PFSK-1 (cell line): ENCODE measurements at regions not wholly inside any gene's neighbourhood (a gene's known extent, or its start where the extent isn't known, plus 50 kb on each side); places are given as distances from the start of the nearest gene placed in this dataset.

Experiments
- FOXP2 ChIP-seq: optimal IDR thresholded peaks from 2 replicates; pipeline ENCODE3; 2011; ENCODE audit warnings: borderline replicate concordance, control low read depth, inconsistent platforms; ENCODE audit not compliant: insufficient read depth; ENCODE audit errors: extremely low read length, extremely low read depth
- POLR2AphosphoS5 ChIP-seq: IDR thresholded peaks from 2 replicates; pipeline ENCODE4 v1.6.1; 2012; ENCODE audit warnings: low read depth, mild to moderate bottlenecking, control low read depth, low read length, moderate library complexity
- REST ChIP-seq, 2 experiments: IDR thresholded peaks; 2 replicates each; pipeline versions ENCODE4 v1.6.1 to v1.8.0; 2011 to 2012; ENCODE audit warnings: low read depth in 2 of 2, low read length in 2 of 2, control low read depth in 1 of 2, inconsistent platforms in 1 of 2, mild to moderate bottlenecking in 1 of 2, moderate library complexity in 1 of 2; ENCODE audit not compliant: insufficient read depth in 1 of 2
- SIN3A ChIP-seq: IDR thresholded peaks from 2 replicates; pipeline ENCODE4 v1.6.1; 2012; ENCODE audit warnings: mild to moderate bottlenecking, low read length, moderate library complexity, borderline replicate concordance; ENCODE audit not compliant: insufficient read depth
- TAF1 ChIP-seq: IDR thresholded peaks from 2 replicates; pipeline ENCODE4 v1.6.1; 2012; ENCODE audit warnings: low read length, control low read depth, borderline replicate concordance; ENCODE audit not compliant: insufficient read depth

DNA sequence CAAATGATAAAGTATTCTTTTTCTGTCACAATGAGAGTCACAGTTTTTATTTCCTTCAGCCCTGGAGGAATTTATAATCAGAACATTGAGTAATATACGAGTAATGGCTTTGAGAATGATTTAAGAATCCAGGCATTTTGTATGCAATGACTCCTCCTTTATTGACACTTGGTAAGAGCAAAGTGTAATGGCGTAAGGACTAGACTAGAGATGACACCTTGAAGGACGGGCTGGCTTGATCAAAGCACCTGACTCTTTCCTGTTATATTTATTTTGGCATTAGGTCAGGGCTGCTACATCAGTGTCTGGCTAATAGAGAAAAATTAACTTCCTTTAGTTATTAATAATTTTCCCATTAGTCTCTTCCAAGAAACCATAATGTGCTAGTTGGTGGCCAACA, 482.4 kb upstream of the GCFC2 start:
- no peak for TF ChIP-seq REST (IDR thresholded peaks at IDR 0.05; ENCODE audit: insufficient read depth in 1 of 2, low read depth in 2 of 2, low read length in 2 of 2)
- no peak for TF ChIP-seq FOXP2
- TF ChIP-seq TAF1: no peak
- no peak for TF ChIP-seq POLR2AphosphoS5
- no peak for TF ChIP-seq SIN3A

DNA sequence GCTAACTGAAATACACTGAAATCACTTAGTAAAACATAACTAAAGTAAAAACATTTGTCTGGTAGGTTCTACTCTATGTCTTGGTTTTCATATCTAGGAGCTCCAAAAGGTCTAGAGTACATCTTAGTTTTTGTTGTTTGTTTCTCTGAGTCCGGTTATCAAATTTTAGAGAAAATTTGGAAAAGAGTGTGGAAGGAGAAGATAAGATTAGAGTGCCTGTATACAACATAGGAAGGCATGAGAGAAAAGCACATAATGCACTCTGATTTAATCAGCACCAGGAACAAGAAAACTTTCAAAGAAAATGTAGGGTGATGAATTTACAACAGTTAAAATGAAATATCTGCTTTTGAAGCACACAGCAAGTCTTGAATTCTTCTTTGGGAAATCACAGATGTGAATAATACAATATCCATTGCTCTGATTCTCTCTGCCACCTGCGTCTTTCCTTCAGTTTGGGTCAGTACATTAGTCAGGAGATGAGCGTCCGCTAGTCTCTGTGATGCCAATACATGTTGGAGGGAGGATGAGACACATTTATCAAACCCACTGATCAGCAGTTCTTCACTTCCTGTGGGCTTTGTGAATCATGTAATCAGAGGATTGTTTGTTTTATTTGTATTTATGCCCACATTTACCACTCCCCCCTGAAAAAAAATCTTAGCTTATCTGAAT, 477.8 kb upstream of the GCFC2 start:
- TF ChIP-seq POLR2AphosphoS5 (no peak), REST (IDR thresholded peaks at IDR 0.05; ENCODE audit: insufficient read depth in 1 of 2, low read depth in 2 of 2, low read length in 2 of 2) (no peak), SIN3A (no peak), TAF1 (no peak)

- TF ChIP-seq TAF1 (no peak), SIN3A (no peak), POLR2AphosphoS5 (no peak), REST (IDR thresholded peaks at IDR 0.05; ENCODE audit: insufficient read depth in 1 of 2, low read depth in 2 of 2, low read length in 2 of 2) (no peak), FOXP2 (no peak)
Observed at GRCh38 chr2:76187415-76187814, 476.7 kb upstream of the GCFC2 start.

DNA sequence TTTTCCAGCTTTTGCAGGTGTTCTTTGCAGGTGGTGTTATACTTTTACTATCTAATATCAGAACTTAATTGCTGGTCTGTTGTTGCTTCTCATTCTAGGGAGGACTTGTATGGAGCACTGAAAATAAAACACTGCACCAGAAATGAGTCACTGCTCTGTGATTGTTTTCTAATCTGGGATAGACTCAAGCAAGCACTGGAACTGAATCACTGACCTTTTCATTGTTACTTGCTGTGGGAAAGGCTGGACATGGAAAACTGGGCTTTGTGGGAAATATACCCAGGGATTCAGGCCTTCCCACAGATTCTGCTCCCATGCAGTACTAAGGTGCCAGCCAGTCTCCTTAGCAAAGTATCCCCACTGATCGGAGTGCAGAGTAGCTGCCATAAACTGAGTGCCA, 470.0 kb upstream of the GCFC2 start:
- TF ChIP-seq FOXP2: no peak
- TF ChIP-seq SIN3A: no peak
- TF ChIP-seq TAF1: no peak
- TF ChIP-seq REST (IDR thresholded peaks at IDR 0.05; ENCODE audit: insufficient read depth in 1 of 2, low read depth in 2 of 2, low read length in 2 of 2): no peak
- TF ChIP-seq POLR2AphosphoS5: no peak

DNA sequence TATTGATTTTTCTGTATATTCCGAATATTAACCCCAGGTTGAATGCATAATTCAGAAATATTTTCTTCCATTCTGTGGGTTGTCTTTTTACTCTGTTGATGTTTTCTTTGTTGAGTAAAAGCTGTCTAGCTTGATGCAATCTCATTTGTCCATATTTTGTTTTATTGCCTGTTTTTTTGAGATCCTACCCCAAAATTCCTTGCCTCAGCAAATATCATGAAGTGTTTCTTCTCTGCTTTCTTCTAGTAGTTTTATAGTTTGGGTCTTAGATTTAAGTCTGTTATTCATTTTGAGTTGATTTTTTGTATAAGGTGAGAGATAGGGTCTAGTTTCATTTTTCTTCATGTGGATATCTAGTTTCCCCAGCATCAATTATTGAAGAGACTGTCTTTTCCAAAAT, 467.9 kb upstream of the GCFC2 start:
- TF ChIP-seq FOXP2: no peak
- no peak for TF ChIP-seq TAF1
- TF ChIP-seq SIN3A: no peak
